Left lung (tissue), 4 donors: ENCODE measurements at regions not wholly inside any gene's neighbourhood (a gene's known extent, or its start where the extent isn't known, plus 50 kb on each side); places are given as distances from the start of the nearest gene placed in this dataset.

Source experiments
- ATAC-seq: fragments of 200-7000 bp; cut with Tn5 transposase; one replicate; pipeline ENCODE4 v1.9.1; 2020; ENCODE audit warnings: moderate library complexity
- DNase-seq, 4 donors: peaks; one replicate each; pipeline ENCODE4 v3.0.0-alpha.2; 2013 to 2020
- H3K27ac ChIP-seq, 2 donors: fragments of 200-600 bp; sonication (generic) in 1 of 2; one replicate each; pipeline versions ENCODE4 v1.5.0 to v1.8.0; 2020 to 2021
- H3K27me3 ChIP-seq, 2 donors: fragments of 200-600 bp; sonication (generic) in 1 of 2; one replicate each; pipeline versions ENCODE4 v1.5.0 to v1.8.0; 2020 to 2021
- H3K36me3 ChIP-seq, 2 donors: fragments of 200-600 bp; sonication (generic) in 1 of 2; one replicate each; pipeline versions ENCODE4 v1.5.0 to v1.8.0; 2020 to 2021
- H3K4me1 ChIP-seq, 2 donors: fragments of 200-600 bp; one replicate each; pipeline ENCODE4 v1.8.0; 2021
- H3K4me3 ChIP-seq, 2 donors: fragments of 200-600 bp; sonication (generic) in 1 of 2; one replicate each; pipeline versions ENCODE4 v1.5.0 to v1.8.0; 2020 to 2021; ENCODE audit warnings: mild to moderate bottlenecking in 1 of 2
- H3K9me3 ChIP-seq, 2 donors: fragments of 200-600 bp; sonication (generic) in 1 of 2; one replicate each; pipeline versions ENCODE4 v1.5.0 to v1.8.0; 2020 to 2021
- intact Hi-C, 2 donors: fragments of 100-400 bp; cut with DNase I; formaldehyde crosslinking; loops; one replicate each; pipeline versions ENCODE4 v1.11.2 to v1.14.2; 2022
- TF ChIP-seq, protein P1 (sequence below), 2 donors: fragments of 200-600 bp; sonication (generic) in 1 of 2; IDR thresholded peaks; one replicate each; pipeline versions ENCODE4 v1.5.0 to v1.8.0; 2021; ENCODE audit warnings: antibody characterized with exemption in 2 of 2
- donor health status: DM: no; HTN: yes; CAD: no.
- donor health status: DM: no; HTN: no; CAD: no.

DNA sequence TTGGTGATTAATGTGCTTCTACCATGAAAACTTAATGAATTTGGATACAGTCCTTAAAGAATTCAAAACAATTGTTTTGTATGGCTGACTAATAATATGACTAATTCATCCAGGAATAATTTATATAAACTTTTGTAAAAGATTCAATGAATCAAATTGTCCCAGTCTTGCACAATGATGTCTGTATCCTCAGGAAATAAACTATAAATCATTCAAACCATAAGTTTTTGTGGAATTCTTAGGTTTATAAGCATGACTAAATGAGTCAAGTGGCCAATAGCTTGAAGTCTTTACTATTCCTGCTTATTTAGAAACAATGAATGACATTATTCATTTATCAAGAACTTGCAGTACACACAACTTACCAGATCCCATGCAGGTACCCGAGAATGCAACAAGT lies 935.0 kb upstream of the INTU start:
- no peaks in the 10 kb centered on the region for H3K27me3 ChIP-seq
- TF ChIP-seq, protein P1, sequence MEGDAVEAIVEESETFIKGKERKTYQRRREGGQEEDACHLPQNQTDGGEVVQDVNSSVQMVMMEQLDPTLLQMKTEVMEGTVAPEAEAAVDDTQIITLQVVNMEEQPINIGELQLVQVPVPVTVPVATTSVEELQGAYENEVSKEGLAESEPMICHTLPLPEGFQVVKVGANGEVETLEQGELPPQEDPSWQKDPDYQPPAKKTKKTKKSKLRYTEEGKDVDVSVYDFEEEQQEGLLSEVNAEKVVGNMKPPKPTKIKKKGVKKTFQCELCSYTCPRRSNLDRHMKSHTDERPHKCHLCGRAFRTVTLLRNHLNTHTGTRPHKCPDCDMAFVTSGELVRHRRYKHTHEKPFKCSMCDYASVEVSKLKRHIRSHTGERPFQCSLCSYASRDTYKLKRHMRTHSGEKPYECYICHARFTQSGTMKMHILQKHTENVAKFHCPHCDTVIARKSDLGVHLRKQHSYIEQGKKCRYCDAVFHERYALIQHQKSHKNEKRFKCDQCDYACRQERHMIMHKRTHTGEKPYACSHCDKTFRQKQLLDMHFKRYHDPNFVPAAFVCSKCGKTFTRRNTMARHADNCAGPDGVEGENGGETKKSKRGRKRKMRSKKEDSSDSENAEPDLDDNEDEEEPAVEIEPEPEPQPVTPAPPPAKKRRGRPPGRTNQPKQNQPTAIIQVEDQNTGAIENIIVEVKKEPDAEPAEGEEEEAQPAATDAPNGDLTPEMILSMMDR (IDR thresholded peaks at IDR 0.05) = no peak
- no peak for ATAC-seq
- H3K27ac ChIP-seq = no peak overlapping the region
- DNase-seq = no peak
- no peaks in the 10 kb centered on the region for H3K9me3 ChIP-seq
- intact Hi-C loops = no loop called here
- no peaks in the 10 kb centered on the region for H3K36me3 ChIP-seq
- no peaks in the 10 kb centered on the region for H3K4me1 ChIP-seq
- H3K4me3 ChIP-seq = no peak overlapping the region

DNA sequence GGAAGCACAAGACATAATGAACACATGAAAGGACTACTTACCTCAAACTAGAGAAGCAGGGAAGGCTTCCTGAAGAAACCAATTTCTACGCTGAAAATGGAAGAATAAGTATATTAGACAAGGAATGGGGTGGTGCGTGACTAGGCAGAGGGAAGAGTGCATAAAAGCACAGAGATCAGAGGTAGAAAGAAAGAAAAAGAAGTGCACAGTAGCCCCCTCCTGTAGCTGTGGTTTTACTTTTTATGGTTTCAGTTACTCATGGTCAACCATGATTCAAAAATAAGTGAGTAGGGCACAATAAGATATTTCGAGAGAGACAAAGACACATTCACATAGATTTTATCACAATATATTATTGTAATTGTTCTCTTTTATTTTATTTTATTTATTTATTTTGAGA lies 934.5 kb upstream of the INTU start:
- H3K9me3 ChIP-seq = no peaks in the 10 kb centered on the region
- H3K27ac ChIP-seq = no peak overlapping the region
- TF ChIP-seq, protein P1 (IDR thresholded peaks at IDR 0.05) = no peak
- H3K36me3 ChIP-seq = no peaks in the 10 kb centered on the region
- no peaks in the 10 kb centered on the region for H3K4me1 ChIP-seq
- no peaks in the 10 kb centered on the region for H3K27me3 ChIP-seq
- H3K4me3 ChIP-seq = no peak overlapping the region
- intact Hi-C loops = no loop called here
- no peak for ATAC-seq
- DNase-seq = no peak

DNA sequence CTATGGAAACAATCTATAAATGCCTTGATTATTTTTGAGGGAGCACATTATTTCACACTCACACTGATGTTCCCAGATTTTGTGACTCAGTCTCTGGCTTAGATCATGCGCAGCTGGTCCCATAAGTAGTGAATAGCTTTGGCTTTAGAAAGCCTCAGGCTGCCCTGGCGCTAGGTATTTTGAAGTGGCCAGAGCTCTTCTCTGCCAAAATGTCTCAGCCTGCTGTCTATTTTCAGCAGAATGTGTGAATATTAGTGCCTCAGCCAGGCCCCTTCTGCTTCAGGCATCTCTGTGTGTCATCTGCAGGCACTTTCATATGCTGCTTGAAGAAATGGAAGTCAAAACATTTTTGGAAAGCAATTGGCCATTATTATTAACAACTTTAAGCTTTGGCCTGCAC lies 931.0 kb upstream of the INTU start:
- ATAC-seq (peak; percentile 75), DNase-seq (no peak)
- H3K27ac ChIP-seq = no peak overlapping the region

DNA sequence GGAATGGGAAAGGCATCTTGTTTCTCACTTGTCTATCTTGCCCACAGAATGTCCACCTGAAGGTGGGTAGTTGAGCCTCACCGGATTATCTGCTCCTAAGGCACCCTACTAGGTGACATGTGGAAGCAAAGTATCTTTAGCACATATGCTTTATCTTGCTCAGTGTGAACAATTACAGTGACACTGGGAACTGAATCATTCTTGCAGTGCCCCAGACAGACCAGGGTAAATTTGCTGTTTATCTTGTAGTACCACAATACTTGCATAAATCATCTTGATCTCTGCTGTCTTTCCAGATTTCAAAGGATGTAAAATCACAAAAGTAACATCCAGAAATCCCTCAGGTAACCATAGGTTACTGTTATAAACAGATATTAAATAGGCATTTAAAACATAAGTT lies 930.0 kb upstream of the INTU start:
- Histone ChIP-seq H3K36me3 (no peaks in the 10 kb centered on the region), H3K27ac (no peak overlapping the region), H3K4me3 (no peak overlapping the region), H3K27me3 (no peaks in the 10 kb centered on the region), H3K4me1 (no peaks in the 10 kb centered on the region), H3K9me3 (no peaks in the 10 kb centered on the region)
- TF ChIP-seq, protein P1 (IDR thresholded peaks at IDR 0.05) = no peak
- intact Hi-C loops = no loop called here
- ATAC-seq (no peak), DNase-seq (no peak)

More for the DNA sequence above, 931.0 kb upstream of the INTU start:
- no peaks in the 10 kb centered on the region for H3K36me3 ChIP-seq
- no peak overlapping the region for H3K4me3 ChIP-seq
- no peaks in the 10 kb centered on the region for H3K9me3 ChIP-seq
- TF ChIP-seq, protein P1 (IDR thresholded peaks at IDR 0.05) = no peak
- no peaks in the 10 kb centered on the region for H3K27me3 ChIP-seq
- intact Hi-C loops = no loop called here
- H3K4me1 ChIP-seq = no peaks in the 10 kb centered on the region

DNA sequence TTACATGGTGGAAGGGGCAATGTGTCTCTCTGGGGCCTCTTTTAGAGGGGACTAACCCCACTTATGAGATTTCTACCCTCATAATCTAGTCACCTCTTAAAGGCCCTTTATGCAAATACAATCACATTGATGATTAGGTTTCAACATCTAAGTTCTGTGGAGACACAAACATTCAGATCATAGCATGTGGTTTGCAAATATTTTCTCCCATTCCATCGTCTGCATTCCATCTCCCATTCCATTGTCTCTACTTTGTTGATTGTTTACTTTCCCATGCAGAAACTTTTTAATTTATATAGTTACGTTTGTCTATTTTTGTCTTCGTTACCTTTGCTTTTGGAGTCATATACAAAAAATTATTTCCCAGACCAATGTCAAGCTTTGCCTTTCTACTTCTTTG lies 927.5 kb upstream of the INTU start:
- no peak for DNase-seq
- TF ChIP-seq, protein P1 (IDR thresholded peaks at IDR 0.05) = no peak
- no peaks in the 10 kb centered on the region for H3K27me3 ChIP-seq
- no peaks in the 10 kb centered on the region for H3K4me1 ChIP-seq
- no peak overlapping the region for H3K4me3 ChIP-seq
- no peaks in the 10 kb centered on the region for H3K9me3 ChIP-seq
- no peak overlapping the region for H3K27ac ChIP-seq
- intact Hi-C loops = no loop called here
- H3K36me3 ChIP-seq = no peaks in the 10 kb centered on the region
- ATAC-seq = no peak
